Parathyroid adenoma (tissue), 2 donors: ENCODE measurements at regions not wholly inside any gene's neighbourhood (a gene's known extent, or its start where the extent isn't known, plus 50 kb on each side); places are given as distances from the start of the nearest gene placed in this dataset.

Experiments
- H2AFZ ChIP-seq: fragments of 300-600 bp; sonication (generic); one replicate; pipeline ENCODE4 v1.7.0; 2017; ENCODE audit warnings: antibody characterized with exemption, mild to moderate bottlenecking
- H3K27ac ChIP-seq: fragments of 300-600 bp; sonication (generic); one replicate; pipeline ENCODE4 v1.7.0; 2017
- H3K27me3 ChIP-seq: fragments of 300-600 bp; sonication (generic); one replicate; pipeline ENCODE4 v1.7.0; 2017; ENCODE audit warnings: low read length; ENCODE audit not compliant: control insufficient read depth, insufficient read depth
- H3K36me3 ChIP-seq: fragments of 300-600 bp; sonication (generic); one replicate; pipeline ENCODE4 v1.7.0; 2017; ENCODE audit warnings: low read length; ENCODE audit not compliant: control insufficient read depth, insufficient read depth
- H3K4me1 ChIP-seq: fragments of 300-600 bp; sonication (generic); one replicate; pipeline ENCODE4 v1.7.0; 2017; ENCODE audit warnings: control low read depth
- H3K4me2 ChIP-seq: fragments of 300-600 bp; sonication (generic); one replicate; pipeline ENCODE4 v1.7.0; 2017; ENCODE audit warnings: low read length
- H3K4me3 ChIP-seq: fragments of 300-600 bp; sonication (generic); one replicate; pipeline ENCODE4 v1.7.0; 2017; ENCODE audit warnings: low read depth, low read length
- H3K79me2 ChIP-seq: fragments of 300-600 bp; sonication (generic); one replicate; pipeline ENCODE4 v1.7.0; 2017; ENCODE audit warnings: control low read depth
- H3K9ac ChIP-seq: fragments of 300-600 bp; sonication (generic); one replicate; pipeline ENCODE4 v1.7.0; 2017; ENCODE audit warnings: mild to moderate bottlenecking
- H3K9me3 ChIP-seq: fragments of 300-600 bp; sonication (generic); one replicate; pipeline ENCODE4 v1.7.0; 2017; ENCODE audit warnings: low read length; ENCODE audit not compliant: control insufficient read depth
- CTCF ChIP-seq: fragments of 300-600 bp; sonication (generic); IDR thresholded peaks from one replicate; pipeline ENCODE4 v1.7.0; 2017; ENCODE audit warnings: antibody characterized with exemption, mild to moderate bottlenecking
- donor health status: primary hyperparathyroidism.

- Histone ChIP-seq H2AFZ (no peak overlapping the region), H3K27me3 (no peaks in the 10 kb centered on the region), H3K4me1 (no peaks in the 10 kb centered on the region), H3K27ac (no peak overlapping the region), H3K4me3 (no peak overlapping the region), H3K36me3 (no peaks in the 10 kb centered on the region), H3K9me3 (no peaks in the 10 kb centered on the region), H3K9ac (no peak overlapping the region), H3K4me2 (no peak overlapping the region), H3K79me2 (no peaks in the 10 kb centered on the region)
- no peak for TF ChIP-seq CTCF
Measured at GRCh38 chr15:91711384-91712033, 142.0 kb upstream of the SLCO3A1 start.

GRCh38 chr15:91712286-91712685 is 141.2 kb upstream of the SLCO3A1 start:
- no peaks in the 10 kb centered on the region for H3K79me2 ChIP-seq
- H3K9me3 ChIP-seq: no peaks in the 10 kb centered on the region
- no peak for TF ChIP-seq CTCF
- no peak overlapping the region for H2AFZ ChIP-seq
- no peak overlapping the region for H3K4me2 ChIP-seq
- no peaks in the 10 kb centered on the region for H3K27me3 ChIP-seq
- H3K36me3 ChIP-seq: no peaks in the 10 kb centered on the region
- H3K9ac ChIP-seq: no peak overlapping the region
- H3K27ac ChIP-seq: no peak overlapping the region
- no peaks in the 10 kb centered on the region for H3K4me1 ChIP-seq
- H3K4me3 ChIP-seq: no peak overlapping the region

GRCh38 chr15:91716536-91716935 is 137.0 kb upstream of the SLCO3A1 start:
- Histone ChIP-seq H3K9me3 (no peaks in the 10 kb centered on the region), H3K4me2 (no peak overlapping the region), H3K27ac (no peak overlapping the region), H3K36me3 (no peaks in the 10 kb centered on the region), H3K27me3 (no peaks in the 10 kb centered on the region), H2AFZ (no peak overlapping the region), H3K79me2 (no peaks in the 10 kb centered on the region), H3K9ac (no peak overlapping the region), H3K4me3 (no peak overlapping the region), H3K4me1 (no peaks in the 10 kb centered on the region)
- TF ChIP-seq CTCF: no peak

- Histone ChIP-seq H3K79me2 (no peaks in the 10 kb centered on the region), H3K9me3 (no peaks in the 10 kb centered on the region), H2AFZ (no peak overlapping the region), H3K9ac (no peak overlapping the region), H3K27me3 (no peaks in the 10 kb centered on the region), H3K27ac (no peak overlapping the region), H3K4me3 (no peak overlapping the region), H3K36me3 (no peaks in the 10 kb centered on the region), H3K4me2 (no peak overlapping the region), H3K4me1 (no peaks in the 10 kb centered on the region)
- no peak for TF ChIP-seq CTCF
Measured at GRCh38 chr15:91717811-91718210, 135.7 kb upstream of the SLCO3A1 start.

GRCh38 chr15:91723959-91724358 is 129.5 kb upstream of the SLCO3A1 start:
- Histone ChIP-seq H3K4me1 (no peaks in the 10 kb centered on the region), H3K4me2 (no peak overlapping the region), H3K79me2 (no peaks in the 10 kb centered on the region), H3K9me3 (no peaks in the 10 kb centered on the region), H3K4me3 (no peak overlapping the region), H3K27ac (no peak overlapping the region), H3K9ac (no peak overlapping the region), H3K36me3 (no peaks in the 10 kb centered on the region), H3K27me3 (no peaks in the 10 kb centered on the region), H2AFZ (no peak overlapping the region)
- no peak for TF ChIP-seq CTCF
